ENCODE measurements at regions not wholly inside any gene's neighbourhood (a gene's known extent, or its start where the extent isn't known, plus 50 kb on each side); places are given as distances from the start of the nearest gene placed in this dataset.

GRCh38 chr9:108483676-108484075 is 372.1 kb downstream of the ACTL7B start:
- no peak for TF ChIP-seq CTCF (IDR thresholded peaks at IDR 0.05)
- no peak for TF ChIP-seq ZFX (IDR thresholded peaks at IDR 0.05; ENCODE audit: borderline replicate concordance)

Data from 22Rv1 (cell line).